Right atrium auricular region (tissue), 2 donors: ENCODE measurements at regions not wholly inside any gene's neighbourhood (a gene's known extent, or its start where the extent isn't known, plus 50 kb on each side); places are given as distances from the start of the nearest gene placed in this dataset.

Experiments
- DNase-seq: peaks from one replicate; pipeline ENCODE4 v3.0.0-alpha.2; 2019; ENCODE audit warnings: low spot score
- H3K27ac ChIP-seq, 2 donors: fragments of 200-600 bp; sonication (generic); 1 replicate in 1 of 2; 2 replicates in 1 of 2; pipeline ENCODE4 v1.5.1; 2016 to 2019
- H3K27me3 ChIP-seq, 2 donors: fragments of 200-600 bp; sonication (generic); one replicate each; pipeline versions ENCODE4 v1.5.1 to v1.6.0; 2017 to 2019
- H3K36me3 ChIP-seq: fragments of 200-600 bp; sonication (generic); one replicate; pipeline ENCODE4 v1.5.1; 2016
- H3K4me1 ChIP-seq, 2 donors: fragments of 200-600 bp; sonication (generic); one replicate each; pipeline versions ENCODE4 v1.5.1 to v1.6.0; 2017 to 2019
- H3K4me3 ChIP-seq, 2 donors: fragments of 200-600 bp; sonication (generic); 1 replicate in 1 of 2; 2 replicates in 1 of 2; pipeline ENCODE4 v1.5.1; 2017 to 2019; ENCODE audit warnings: mild to moderate bottlenecking in 1 of 2, moderate library complexity in 1 of 2
- H3K9me3 ChIP-seq, 2 donors: fragments of 200-600 bp; sonication (generic); one replicate each; pipeline ENCODE4 v1.5.1; 2019
- CTCF ChIP-seq, 2 donors: fragments of 200-600 bp; sonication (generic); IDR thresholded peaks; one replicate each; pipeline ENCODE4 v1.5.1; 2019; ENCODE audit warnings: antibody characterized with exemption in 2 of 2

GRCh38 chr7:46549347-46549746 is 628.3 kb upstream of the IGFBP3 start:
- Histone ChIP-seq H3K36me3 (no peaks in the 10 kb centered on the region), H3K4me1 (no peaks in the 10 kb centered on the region), H3K4me3 (no peak overlapping the region), H3K9me3 (no peaks in the 10 kb centered on the region), H3K27ac (no peak overlapping the region), H3K27me3 (no peaks in the 10 kb centered on the region)
- no peak for TF ChIP-seq CTCF (IDR thresholded peaks at IDR 0.05)
- no peak for DNase-seq

DNA sequence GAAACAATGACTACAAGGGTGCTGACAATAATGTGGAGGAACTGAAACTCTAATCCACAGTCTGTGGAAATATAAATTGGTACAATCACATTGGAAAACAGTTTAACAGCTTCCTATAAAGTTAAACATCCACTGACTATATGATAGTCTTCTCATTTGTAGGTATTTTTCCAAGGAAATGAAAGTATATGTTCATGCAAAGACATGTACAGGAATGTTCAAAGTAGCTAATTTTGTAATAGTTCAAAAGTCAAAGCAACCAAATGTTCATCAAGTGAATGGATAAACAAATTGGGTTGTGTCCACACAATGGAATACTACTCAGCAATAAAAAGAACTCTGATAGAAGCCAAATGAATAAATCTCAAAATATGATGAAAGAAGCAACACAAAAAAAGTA is 626.0 kb upstream of the IGFBP3 start:
- DNase-seq, result no peak
- Histone ChIP-seq H3K9me3 (no peaks in the 10 kb centered on the region), H3K27me3 (no peaks in the 10 kb centered on the region), H3K4me1 (no peaks in the 10 kb centered on the region), H3K36me3 (no peaks in the 10 kb centered on the region), H3K27ac (no peak overlapping the region), H3K4me3 (no peak overlapping the region)
- no peak for TF ChIP-seq CTCF (IDR thresholded peaks at IDR 0.05)

DNA sequence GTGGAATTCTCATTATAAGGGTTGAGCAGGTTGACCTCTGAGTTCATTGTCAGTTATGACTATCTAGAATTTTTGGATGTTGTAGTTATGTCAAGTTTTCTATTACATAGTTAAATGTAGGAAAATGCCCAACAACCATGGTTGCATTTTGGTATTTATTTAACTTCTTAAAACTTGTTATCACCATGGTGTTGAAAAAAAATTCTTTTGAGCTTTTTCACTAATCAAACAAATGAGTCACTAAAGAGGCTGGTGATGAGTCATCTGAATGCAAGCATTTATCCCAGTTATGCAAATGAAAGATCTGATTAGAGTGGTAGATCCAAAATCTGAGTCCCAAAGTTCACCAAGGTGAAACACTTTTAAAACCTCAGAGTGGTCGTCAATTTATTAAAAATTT is 624.7 kb upstream of the IGFBP3 start:
- Histone ChIP-seq H3K27ac (no peak overlapping the region), H3K27me3 (no peaks in the 10 kb centered on the region), H3K36me3 (no peaks in the 10 kb centered on the region), H3K4me3 (no peak overlapping the region), H3K4me1 (no peaks in the 10 kb centered on the region), H3K9me3 (no peaks in the 10 kb centered on the region)
- no peak for DNase-seq
- TF ChIP-seq CTCF (IDR thresholded peaks at IDR 0.05), result no peak

DNA sequence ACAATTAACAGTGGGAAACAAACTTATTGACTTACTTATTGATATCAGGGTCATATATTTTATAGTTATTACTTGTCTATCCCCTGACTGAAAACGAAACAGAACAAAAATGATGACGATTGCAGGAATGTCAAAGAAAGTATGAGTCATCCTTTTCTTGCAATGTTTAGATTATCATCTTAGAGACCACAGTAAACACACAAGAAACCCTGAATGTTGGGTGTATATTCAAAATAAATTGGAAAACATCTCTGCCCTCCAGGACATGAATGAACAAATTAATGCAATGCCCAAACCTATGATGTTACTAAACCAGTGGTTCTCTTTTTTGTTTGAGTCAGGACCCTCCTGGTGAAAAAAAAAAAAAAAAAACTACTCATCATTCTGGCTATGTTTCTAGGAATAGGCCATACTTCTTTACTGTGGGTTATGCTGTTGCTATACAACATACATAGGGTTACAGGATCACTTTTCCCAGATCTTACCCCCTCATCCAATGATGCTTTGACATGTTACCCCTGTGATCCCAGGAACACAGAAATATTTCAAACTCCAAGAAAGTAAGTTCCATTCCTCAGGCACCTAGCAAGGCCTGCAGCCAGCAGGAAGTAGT is 623.4 kb upstream of the IGFBP3 start:
- no peak overlapping the region for H3K4me3 ChIP-seq
- H3K27ac ChIP-seq, result no peak overlapping the region
- DNase-seq, result no peak
- TF ChIP-seq CTCF (IDR thresholded peaks at IDR 0.05), result no peak
- no peaks in the 10 kb centered on the region for H3K9me3 ChIP-seq
- no peaks in the 10 kb centered on the region for H3K4me1 ChIP-seq
- H3K36me3 ChIP-seq, result no peaks in the 10 kb centered on the region
- no peaks in the 10 kb centered on the region for H3K27me3 ChIP-seq

GRCh38 chr7:46542076-46542475 is 621.0 kb upstream of the IGFBP3 start:
- no peak for TF ChIP-seq CTCF (IDR thresholded peaks at IDR 0.05)
- H3K4me3 ChIP-seq, result no peak overlapping the region
- no peaks in the 10 kb centered on the region for H3K27me3 ChIP-seq
- H3K4me1 ChIP-seq, result no peaks in the 10 kb centered on the region
- no peaks in the 10 kb centered on the region for H3K9me3 ChIP-seq
- no peak for DNase-seq
- H3K27ac ChIP-seq, result no peak overlapping the region
- no peaks in the 10 kb centered on the region for H3K36me3 ChIP-seq

GRCh38 chr7:46539892-46540483 is 618.9 kb upstream of the IGFBP3 start:
- H3K27me3 ChIP-seq, result no peaks in the 10 kb centered on the region
- no peak for TF ChIP-seq CTCF (IDR thresholded peaks at IDR 0.05)
- no peak overlapping the region for H3K27ac ChIP-seq
- no peaks in the 10 kb centered on the region for H3K4me1 ChIP-seq
- no peak overlapping the region for H3K4me3 ChIP-seq
- no peaks in the 10 kb centered on the region for H3K9me3 ChIP-seq
- H3K36me3 ChIP-seq, result no peaks in the 10 kb centered on the region
- no peak for DNase-seq
